H1 (cell line): ENCODE measurements at regions not wholly inside any gene's neighbourhood (a gene's known extent, or its start where the extent isn't known, plus 50 kb on each side); places are given as distances from the start of the nearest gene placed in this dataset.

ENCODE experiments used
- CTCF ChIA-PET: fragments of 300-600 bp; sonication (Branson Sonifier 250); formaldehyde crosslinking; loops from one replicate; lab custom pipeline; 2021; ENCODE audit not compliant: partially characterized antibody; lab: Charles Lee
- POLR2A ChIA-PET: fragments of 300-600 bp; sonication (Branson Sonifier 250); formaldehyde crosslinking; loops from one replicate; lab custom pipeline; 2021; ENCODE audit warnings: inconsistent platforms; ENCODE audit not compliant: partially characterized antibody; lab: Charles Lee
- DNase-seq, 2 experiments: peaks; one replicate each; pipeline versions ENCODE4 v3.0.0 to v3.0.0-alpha.2; 2010 to 2022; ENCODE audit warnings: low spot score in 2 of 2, low read depth in 1 of 2, mixed read lengths in 1 of 2
- FAIRE-seq: peaks from 2 replicates; lab custom pipeline; 2011; peaks lifted over from hg19 to GRCh38; lab: Jason Lieb, UNC
- H2AFZ ChIP-seq: 2 replicates; pipeline ENCODE4 v1.8.1; 2012; ENCODE audit warnings: low read length, inconsistent platforms
- H2AK5ac ChIP-seq: 2 replicates; pipeline ENCODE4 v1.6.1; 2013; ENCODE audit warnings: low read depth, low read length
- H2BK120ac ChIP-seq: replicated peaks from 2 replicates; pipeline ENCODE3; 2013; ENCODE audit warnings: low read depth, low read length, inconsistent platforms
- H2BK12ac ChIP-seq: 2 replicates; pipeline ENCODE4 v1.6.1; 2013; ENCODE audit warnings: low read depth, low read length
- H2BK15ac ChIP-seq: 2 replicates; pipeline ENCODE4 v1.6.1; 2013; ENCODE audit warnings: low read length
- H2BK20ac ChIP-seq: 2 replicates; pipeline ENCODE4 v1.6.1; 2013; ENCODE audit warnings: low read length
- H2BK5ac ChIP-seq: 2 replicates; pipeline ENCODE4 v1.6.1; 2013; ENCODE audit warnings: low read depth, low read length
- H3K14ac ChIP-seq: 2 replicates; pipeline ENCODE4 v1.6.1; 2013; ENCODE audit warnings: inconsistent platforms; ENCODE audit not compliant: insufficient read length
- H3K18ac ChIP-seq: 2 replicates; pipeline ENCODE4 v1.6.1; 2013; ENCODE audit warnings: low read length; ENCODE audit errors: extremely low read depth
- H3K23ac ChIP-seq: 2 replicates; pipeline ENCODE4 v1.6.1; 2013; ENCODE audit warnings: inconsistent platforms; ENCODE audit not compliant: insufficient read length
- H3K23me2 ChIP-seq: 2 replicates; pipeline ENCODE4 v1.6.1; 2013; ENCODE audit warnings: low read depth, low read length
- H3K27ac ChIP-seq: 2 replicates; pipeline ENCODE4 v1.6.1; 2011; ENCODE audit warnings: low read depth, low read length, inconsistent platforms
- H3K27me3 ChIP-seq, 4 experiments: replicated peaks in 1 of 4; 1 replicate in 1 of 4; 2 replicates in 3 of 4; pipeline versions ENCODE4 v1.6.1 to v1.8.1; 2011 to 2013; ENCODE audit warnings: low read length in 3 of 4, mild to moderate bottlenecking in 3 of 4, inconsistent platforms in 2 of 4, mixed read lengths in 2 of 4, moderate library complexity in 1 of 4; ENCODE audit not compliant: control insufficient read depth in 3 of 4, insufficient read depth in 3 of 4; ENCODE audit errors: extremely low read depth in 1 of 4
- H3K36me3 ChIP-seq, 4 experiments: 2 replicates each; pipeline versions ENCODE4 v1.6.1 to v1.8.1; 2011 to 2013; ENCODE audit warnings: mild to moderate bottlenecking in 4 of 4, low read length in 3 of 4, moderate library complexity in 2 of 4, control low read depth in 1 of 4, inconsistent platforms in 1 of 4; ENCODE audit not compliant: insufficient read depth in 4 of 4, control insufficient read depth in 2 of 4
- H3K4ac ChIP-seq: replicated peaks from 2 replicates; pipeline ENCODE3; 2013; ENCODE audit warnings: low read length, low read depth, mixed read lengths, inconsistent platforms; ENCODE audit not compliant: insufficient read length
- H3K4me1 ChIP-seq, 4 experiments: replicated peaks in 1 of 4; 1 replicate in 1 of 4; 2 replicates in 3 of 4; pipeline versions ENCODE4 v1.6.1 to v1.8.1; 2011 to 2013; ENCODE audit warnings: low read length in 3 of 4, inconsistent platforms in 2 of 4, mixed read lengths in 1 of 4; ENCODE audit not compliant: insufficient read depth in 4 of 4, control insufficient read depth in 3 of 4
- H3K4me2 ChIP-seq, 2 experiments: 2 replicates each; pipeline versions ENCODE4 v1.6.1 to v1.8.1; 2011 to 2013; ENCODE audit warnings: low read depth in 2 of 2, low read length in 2 of 2, control low read depth in 1 of 2, inconsistent platforms in 1 of 2, mild to moderate bottlenecking in 1 of 2; ENCODE audit not compliant: insufficient read depth in 1 of 2
- H3K4me3 ChIP-seq, 4 experiments: fragments of 200-600, 300-600 bp in 1 of 4; sonication (generic), shearing (Covaris generic), sonication (Bioruptor Twin) in 1 of 4; 2 replicates each; pipeline versions ENCODE4 v1.5.1 to v1.8.1; 2011 to 2016; ENCODE audit warnings: low read length in 4 of 4, low read depth in 3 of 4, control low read depth in 2 of 4, inconsistent platforms in 2 of 4, mild to moderate bottlenecking in 2 of 4, mixed read lengths in 1 of 4, moderate library complexity in 1 of 4; ENCODE audit not compliant: insufficient read depth in 2 of 4; ENCODE audit errors: extremely low read depth in 1 of 4
- H3K56ac ChIP-seq: replicated peaks from 2 replicates; pipeline ENCODE3; 2013; ENCODE audit warnings: low read depth, mild to moderate bottlenecking, mixed read lengths, low read length, inconsistent platforms; ENCODE audit not compliant: insufficient read length
- H3K79me1 ChIP-seq: 2 replicates; pipeline ENCODE4 v1.6.1; 2013; ENCODE audit warnings: low read depth, low read length, control low read depth
- H3K79me2 ChIP-seq, 2 experiments: 2 replicates each; pipeline versions ENCODE4 v1.6.1 to v1.8.1; 2012 to 2013; ENCODE audit warnings: low read length in 2 of 2, mild to moderate bottlenecking in 2 of 2, inconsistent platforms in 1 of 2; ENCODE audit not compliant: insufficient read depth in 2 of 2, control insufficient read depth in 1 of 2
- H3K9ac ChIP-seq, 4 experiments: replicated peaks in 1 of 4; 1 replicate in 1 of 4; 2 replicates in 3 of 4; pipeline versions ENCODE4 v1.6.1 to v1.8.1; 2011 to 2013; ENCODE audit warnings: low read depth in 3 of 4, low read length in 3 of 4, control low read depth in 2 of 4, mild to moderate bottlenecking in 2 of 4, moderate library complexity in 2 of 4, inconsistent platforms in 1 of 4; ENCODE audit errors: extremely low read depth in 1 of 4
- H3K9me3 ChIP-seq, 2 experiments: 2 replicates each; pipeline versions ENCODE4 v1.6.1 to v1.8.1; 2012 to 2013; ENCODE audit warnings: mild to moderate bottlenecking in 2 of 2, moderate library complexity in 2 of 2, control low read depth in 1 of 2, inconsistent platforms in 1 of 2, low read depth in 1 of 2, low read length in 1 of 2, mixed read lengths in 1 of 2; ENCODE audit not compliant: insufficient read depth in 2 of 2
- H4K20me1 ChIP-seq, 2 experiments: replicated peaks in 1 of 2; 2 replicates each; pipeline versions ENCODE3 to v1.8.1; 2011 to 2013; ENCODE audit warnings: inconsistent platforms in 2 of 2, low read length in 2 of 2, mild to moderate bottlenecking in 1 of 2; ENCODE audit not compliant: insufficient read depth in 2 of 2, control insufficient read depth in 1 of 2
- H4K5ac ChIP-seq: 2 replicates; pipeline ENCODE4 v1.6.1; 2013; ENCODE audit warnings: low read length, low read depth, mixed read lengths, inconsistent platforms; ENCODE audit not compliant: insufficient read length
- H4K8ac ChIP-seq: 2 replicates; pipeline ENCODE4 v1.8.0; 2013; ENCODE audit warnings: mild to moderate bottlenecking, moderate library complexity, low read length, inconsistent platforms; ENCODE audit not compliant: insufficient read depth; ENCODE audit errors: extremely low read depth
- H4K91ac ChIP-seq: replicated peaks from 2 replicates; pipeline ENCODE3; 2013; ENCODE audit warnings: low read length, mixed read lengths, inconsistent platforms; ENCODE audit not compliant: insufficient read length
- BRCA1 ChIP-seq: IDR thresholded peaks from 2 replicates; pipeline ENCODE4 v1.6.1; 2012; ENCODE audit warnings: low read depth, low read length, improper control_type of control experiment
- CBX8 ChIP-seq: fragments of 300-800, 300-1000 bp; sonication (generic); IDR thresholded peaks from 2 replicates; pipeline ENCODE4 v1.7.1; 2016; ENCODE audit warnings: low read depth, low read length, borderline replicate concordance
- CHD2 ChIP-seq: IDR thresholded peaks from 2 replicates; pipeline ENCODE4 v1.6.1; 2012; ENCODE audit warnings: low read length, improper control_type of control experiment
- EGR1 ChIP-seq: IDR thresholded peaks from 2 replicates; pipeline ENCODE4 v1.6.1; 2011; ENCODE audit warnings: low read depth, low read length, borderline replicate concordance
- EZH2 ChIP-seq: fragments of 200-600 bp; sonication (generic); IDR thresholded peaks from 2 replicates; pipeline ENCODE4 v1.7.1; 2012; ENCODE audit warnings: low read depth, mild to moderate bottlenecking, moderate library complexity, low read length, inconsistent platforms; ENCODE audit not compliant: severe bottlenecking
- GABPA ChIP-seq: IDR thresholded peaks from 2 replicates; pipeline ENCODE4 v1.6.1; 2011; ENCODE audit warnings: mild to moderate bottlenecking, low read length, moderate library complexity, borderline replicate concordance; ENCODE audit not compliant: insufficient read depth
- GTF2F1 ChIP-seq: IDR thresholded peaks from 2 replicates; pipeline ENCODE4 v1.6.1; 2012; ENCODE audit warnings: low read depth, low read length, improper control_type of control experiment, borderline replicate concordance
- JUN ChIP-seq: IDR thresholded peaks from 2 replicates; pipeline ENCODE4 v1.6.1; 2011; ENCODE audit warnings: low read depth, mild to moderate bottlenecking, improper control_type of control experiment, low read length
- JUND ChIP-seq: IDR thresholded peaks from 2 replicates; pipeline ENCODE4 v1.6.1; 2011; ENCODE audit warnings: mild to moderate bottlenecking, improper control_type of control experiment, low read length
- KDM1A ChIP-seq: fragments of 200-600, 300-600 bp; sonication (generic); IDR thresholded peaks from 2 replicates; pipeline ENCODE4 v1.7.1; 2016; ENCODE audit warnings: mild to moderate bottlenecking, low read length, borderline replicate concordance
- POLR2AphosphoS5 ChIP-seq: IDR thresholded peaks from 2 replicates; pipeline ENCODE4 v1.6.1; 2011; ENCODE audit warnings: low read depth, low read length
- RBBP5 ChIP-seq: IDR thresholded peaks from 2 replicates; pipeline ENCODE4 v1.7.1; 2012; ENCODE audit warnings: low read depth, mild to moderate bottlenecking, inconsistent platforms, low read length, moderate library complexity, borderline replicate concordance
- SP2 ChIP-seq: IDR thresholded peaks from 2 replicates; pipeline ENCODE4 v1.6.1; 2012; ENCODE audit warnings: mild to moderate bottlenecking, low read length, inconsistent platforms
- SP4 ChIP-seq: IDR thresholded peaks from 2 replicates; pipeline ENCODE4 v1.6.1; 2012; ENCODE audit warnings: low read length, inconsistent platforms
- TBP ChIP-seq: IDR thresholded peaks from 2 replicates; pipeline ENCODE4 v1.6.1; 2011; ENCODE audit warnings: low read depth, low read length, improper control_type of control experiment
- TCF12 ChIP-seq: IDR thresholded peaks from 2 replicates; pipeline ENCODE4 v1.6.1; 2011; ENCODE audit warnings: low read depth, mild to moderate bottlenecking, low read length
- YY1 ChIP-seq: IDR thresholded peaks from 2 replicates; pipeline ENCODE4 v1.6.1; 2011; ENCODE audit warnings: low read depth, mild to moderate bottlenecking, low read length
- WGBS, 2 experiments: shearing (Covaris generic) in 1 of 2; methylation state at CpG; one replicate each; pipeline versions ENCODE4 v1.1.6 to v1.1.7; 2013 to 2015; ENCODE audit warnings: low lambda C conversion rate in 2 of 2, mixed read lengths in 2 of 2, inconsistent platforms in 1 of 2, low coverage in 1 of 2, missing lambda C conversion rate in 1 of 2; ENCODE audit not compliant: insufficient replicate concordance in 2 of 2, insufficient coverage in 1 of 2, insufficient read length in 1 of 2; ENCODE audit errors: extremely low coverage in 1 of 2, missing lambda C conversion rate in 1 of 2; 5-methylcytosine and 5-hydroxymethylcytosine counted together

GRCh38 chr5:104706600-104706999 is 1144.0 kb upstream of the NUDT12 start:
- ChIA-PET POLR2A (interaction anchor here (0.6 kb wide), 1 partner anchor 35 kb away, joined by 3 read pairs; no protein-coding TSS in a partner anchor), CTCF (no interaction called here)
- no peak overlapping the region for H3K14ac ChIP-seq
- no peak overlapping the region for H2AFZ ChIP-seq
- H3K4me1 ChIP-seq, result no peaks in the 10 kb centered on the region
- no peak overlapping the region for H3K56ac ChIP-seq
- no peak overlapping the region for H2BK5ac ChIP-seq
- H3K4me2 ChIP-seq, result no peak overlapping the region
- DNase-seq, result no peak
- H2BK120ac ChIP-seq, result no peak overlapping the region
- WGBS, 2 experiments, result 84% methylated on average over 3 of the region's 3 CpGs; no CpG with 5 or more reads in 1 of the 2 experiments
- no peak overlapping the region for H3K23ac ChIP-seq
- H3K79me2 ChIP-seq, result no peaks in the 10 kb centered on the region
- H3K79me1 ChIP-seq, result no peaks in the 10 kb centered on the region
- no peak overlapping the region for H4K91ac ChIP-seq
- no peak for TF ChIP-seq BRCA1
- no peak for TF ChIP-seq SP2
- no peak for TF ChIP-seq POLR2AphosphoS5
- no peak for TF ChIP-seq SP4
- TF ChIP-seq EZH2, result no peak
- TF ChIP-seq CHD2, result no peak
- TF ChIP-seq JUN, result no peak
- TF ChIP-seq CBX8, result no peak
- no peak for TF ChIP-seq GTF2F1
- TF ChIP-seq KDM1A, result no peak
- no peak for TF ChIP-seq TCF12
- no peak for TF ChIP-seq GABPA
- TF ChIP-seq JUND, result no peak
- no peak for TF ChIP-seq EGR1
- no peak for TF ChIP-seq RBBP5
- TF ChIP-seq YY1, result no peak
- no peak for TF ChIP-seq TBP
- H2BK15ac ChIP-seq, result no peak overlapping the region
- no peaks in the 10 kb centered on the region for H3K36me3 ChIP-seq
- H2BK12ac ChIP-seq, result no peak overlapping the region
- no peak overlapping the region for H2AK5ac ChIP-seq
- no peak overlapping the region for H4K5ac ChIP-seq
- no peak overlapping the region for H3K9ac ChIP-seq
- H4K8ac ChIP-seq, result no peak overlapping the region
- no peak overlapping the region for H3K27ac ChIP-seq
- peaks cover 0 to 1% (median 0%) of the 10 kb centered on the region in 4 experiments; a peak in 1 of 7 replicates for H3K27me3 ChIP-seq
- no peak for FAIRE-seq
- no peaks in the 10 kb centered on the region for H3K9me3 ChIP-seq
- H4K20me1 ChIP-seq, result no peaks in the 10 kb centered on the region
- H2BK20ac ChIP-seq, result no peak overlapping the region
- no peak overlapping the region for H3K4me3 ChIP-seq
- no peak overlapping the region for H3K18ac ChIP-seq
- H3K23me2 ChIP-seq, result no peaks in the 10 kb centered on the region
- H3K4ac ChIP-seq, result no peak overlapping the region
